ENCODE measurements at regions not wholly inside any gene's neighbourhood (a gene's known extent, or its start where the extent isn't known, plus 50 kb on each side); places are given as distances from the start of the nearest gene placed in this dataset.

GRCh38 chr14:96153003-96153402, 51.6 kb upstream of the BDKRB2 start:
- no peak for TF ChIP-seq HSF4 (CRISPR knock-in tag; IDR thresholded peaks at IDR 0.05; ENCODE audit: borderline replicate concordance)
- TF ChIP-seq ZBTB7A (IDR thresholded peaks at IDR 0.05; ENCODE audit: borderline replicate concordance, control insufficient read depth, low read depth, low read length), result no peak
- TF ChIP-seq RBM39 (optimal IDR thresholded peaks at IDR 0.05; ENCODE audit: low read depth, low read length), result no peak
- no peak for TF ChIP-seq POLR2A (conservative IDR thresholded peaks at IDR 0.05)
